ENCODE measurements at regions not wholly inside any gene's neighbourhood (a gene's known extent, or its start where the extent isn't known, plus 50 kb on each side); places are given as distances from the start of the nearest gene placed in this dataset.

DNA sequence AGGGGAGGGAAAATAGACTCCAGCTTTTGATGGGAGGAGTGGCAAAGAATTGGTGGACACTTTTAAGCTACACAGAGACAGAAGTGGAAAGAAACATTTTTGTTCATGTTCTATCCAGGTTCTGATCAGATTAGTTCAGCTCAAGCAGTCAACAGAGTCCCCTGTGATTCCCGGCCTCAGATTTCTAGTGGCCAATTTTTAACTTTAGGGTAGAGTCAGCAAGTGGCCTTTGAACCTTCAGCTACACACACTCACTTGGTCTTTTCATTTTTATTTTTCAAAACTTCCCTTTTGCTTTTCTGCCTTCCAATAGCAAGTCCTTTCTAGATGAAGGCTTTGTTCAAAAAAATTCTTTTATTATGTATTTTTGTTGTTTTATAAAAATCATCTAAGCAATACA lies 169.2 kb upstream of the RPS6KA3 start:
- POLR2A ChIA-PET = no interaction called here
- ATAC-seq (no peak), DNase-seq (ENCODE audit: low spot score) (no peak)
- CTCF ChIA-PET = no interaction called here
- Mint-ChIP-seq H3K36me3 (no peaks in the 10 kb centered on the region), H3K27ac (no peak overlapping the region), H3K9me3 (no peaks in the 10 kb centered on the region), H3K27me3 (ENCODE audit: low read depth) (no peaks in the 10 kb centered on the region), H3K4me3 (no peak overlapping the region), H3K4me1 (no peaks in the 10 kb centered on the region)
- no peak for TF ChIP-seq ZNF317 (CRISPR knock-in tag; IDR thresholded peaks at IDR 0.05; ENCODE audit: borderline replicate concordance, low read depth)
- TF ChIP-seq ESRRA (CRISPR knock-in tag; IDR thresholded peaks at IDR 0.05; ENCODE audit: borderline replicate concordance) = no peak
- TF ChIP-seq ELF4 (CRISPR knock-in tag; IDR thresholded peaks at IDR 0.05; ENCODE audit: low read depth) = no peak
- TF ChIP-seq, protein P1, sequence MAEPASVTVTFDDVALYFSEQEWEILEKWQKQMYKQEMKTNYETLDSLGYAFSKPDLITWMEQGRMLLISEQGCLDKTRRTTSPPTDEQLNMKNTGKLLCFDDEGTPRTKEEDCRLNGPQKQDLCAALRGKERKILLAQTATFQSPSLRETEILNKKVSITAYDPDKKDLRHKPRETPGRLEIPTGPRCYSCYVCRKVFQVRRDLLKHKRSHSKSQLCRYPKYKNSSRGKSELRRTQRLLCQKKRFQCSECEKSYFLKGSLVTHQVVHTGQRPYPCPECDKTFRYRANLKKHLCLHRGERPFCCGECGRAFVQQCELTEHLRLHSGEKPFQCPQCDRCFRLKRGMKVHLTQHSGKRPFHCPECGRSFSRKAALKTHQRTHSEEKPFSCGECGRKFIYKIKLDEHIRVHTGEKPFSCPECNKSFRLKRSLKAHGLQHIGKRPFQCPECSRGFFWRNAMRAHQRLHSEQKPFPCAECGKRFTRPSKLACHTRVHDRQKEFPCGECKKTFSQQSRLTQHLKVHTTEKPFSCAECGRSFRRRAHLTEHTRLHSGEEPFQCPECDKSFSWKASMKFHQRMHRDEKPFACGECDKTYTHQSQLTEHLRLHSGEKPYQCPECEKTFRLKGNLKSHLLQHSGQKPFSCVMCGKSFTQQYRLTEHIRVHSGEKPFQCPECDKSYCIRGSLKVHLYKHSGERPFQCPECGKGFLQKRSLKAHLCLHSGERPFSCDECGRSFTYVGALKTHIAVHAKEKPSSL (CRISPR knock-in tag; conservative IDR thresholded peaks at IDR 0.05) = no peak
- no peak for TF ChIP-seq EMX1 (CRISPR knock-in tag; IDR thresholded peaks at IDR 0.05)

DNA sequence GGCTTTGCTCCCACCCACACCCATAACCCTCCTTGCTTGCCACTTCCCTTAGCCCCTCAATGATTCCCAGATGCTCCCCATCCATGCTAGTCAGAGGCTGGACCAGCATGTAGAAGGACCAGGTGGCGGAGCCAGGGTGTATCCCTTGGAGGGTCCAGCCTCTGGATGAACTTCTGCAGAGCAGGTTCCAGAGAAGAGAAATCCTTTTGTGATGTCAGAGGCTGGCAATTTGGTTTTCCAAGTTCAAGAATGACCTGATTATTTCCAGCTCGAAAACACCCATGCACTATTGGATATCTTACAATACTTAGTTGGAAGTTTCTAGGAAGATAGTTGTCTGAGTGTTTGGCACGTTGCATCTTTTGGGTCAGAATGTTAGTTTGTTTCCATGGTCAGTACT lies 168.3 kb upstream of the RPS6KA3 start:
- Mint-ChIP-seq H3K9me3 (no peaks in the 10 kb centered on the region), H3K36me3 (no peaks in the 10 kb centered on the region), H3K4me3 (no peak overlapping the region), H3K4me1 (no peaks in the 10 kb centered on the region), H3K27me3 (ENCODE audit: low read depth) (no peaks in the 10 kb centered on the region), H3K27ac (no peak overlapping the region)
- no peak for DNase-seq (ENCODE audit: low spot score)
- ChIA-PET CTCF (no interaction called here), POLR2A (no interaction called here)
- ATAC-seq = no peak
- TF ChIP-seq PRRX2 (CRISPR knock-in tag; IDR thresholded peaks at IDR 0.05) (no peak), SOX15 (CRISPR knock-in tag; IDR thresholded peaks at IDR 0.05) (no peak), MAX (CRISPR knock-in tag; IDR thresholded peaks at IDR 0.05) (no peak), ZNF396 (CRISPR knock-in tag; IDR thresholded peaks at IDR 0.05; ENCODE audit: borderline replicate concordance) (no peak), HMGA2 (CRISPR knock-in tag; IDR thresholded peaks at IDR 0.05) (no peak), ATF6 (CRISPR knock-in tag; IDR thresholded peaks at IDR 0.05) (no peak), ARID4B (CRISPR knock-in tag; IDR thresholded peaks at IDR 0.05; ENCODE audit: borderline replicate concordance) (no peak), JUN (CRISPR knock-in tag; IDR thresholded peaks at IDR 0.05) (no peak), CREM (CRISPR knock-in tag; IDR thresholded peaks at IDR 0.05) (no peak), ZSCAN18 (CRISPR knock-in tag; IDR thresholded peaks at IDR 0.05) (no peak), ZBTB43 (CRISPR knock-in tag; IDR thresholded peaks at IDR 0.05) (no peak)
- TF ChIP-seq, protein P2, sequence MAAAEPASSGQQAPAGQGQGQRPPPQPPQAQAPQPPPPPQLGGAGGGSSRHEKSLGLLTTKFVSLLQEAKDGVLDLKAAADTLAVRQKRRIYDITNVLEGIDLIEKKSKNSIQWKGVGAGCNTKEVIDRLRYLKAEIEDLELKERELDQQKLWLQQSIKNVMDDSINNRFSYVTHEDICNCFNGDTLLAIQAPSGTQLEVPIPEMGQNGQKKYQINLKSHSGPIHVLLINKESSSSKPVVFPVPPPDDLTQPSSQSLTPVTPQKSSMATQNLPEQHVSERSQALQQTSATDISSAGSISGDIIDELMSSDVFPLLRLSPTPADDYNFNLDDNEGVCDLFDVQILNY (CRISPR knock-in tag; IDR thresholded peaks at IDR 0.05) = no peak
- TF ChIP-seq, protein P1 (CRISPR knock-in tag; conservative IDR thresholded peaks at IDR 0.05) = no peak
- TF ChIP-seq, protein P3, sequence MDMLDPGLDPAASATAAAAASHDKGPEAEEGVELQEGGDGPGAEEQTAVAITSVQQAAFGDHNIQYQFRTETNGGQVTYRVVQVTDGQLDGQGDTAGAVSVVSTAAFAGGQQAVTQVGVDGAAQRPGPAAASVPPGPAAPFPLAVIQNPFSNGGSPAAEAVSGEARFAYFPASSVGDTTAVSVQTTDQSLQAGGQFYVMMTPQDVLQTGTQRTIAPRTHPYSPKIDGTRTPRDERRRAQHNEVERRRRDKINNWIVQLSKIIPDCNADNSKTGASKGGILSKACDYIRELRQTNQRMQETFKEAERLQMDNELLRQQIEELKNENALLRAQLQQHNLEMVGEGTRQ (CRISPR knock-in tag; IDR thresholded peaks at IDR 0.05) = no peak

All from WTC11 (cell line).